EH (cell line): ENCODE measurements at regions not wholly inside any gene's neighbourhood (a gene's known extent, or its start where the extent isn't known, plus 50 kb on each side); places are given as distances from the start of the nearest gene placed in this dataset.
"Not testable (repeated sequence)": the region's sequence is repeated elsewhere in the genome, so short reads cannot be mapped to it uniquely, and the experiment has no call there.

Experiments
- DNase-seq: peaks from one replicate; pipeline ENCODE4 v3.0.0-alpha.2; 2015; ENCODE audit warnings: low read depth

- no peak for DNase-seq
Observed at GRCh38 chr5:104890767-104891166, 1328.2 kb upstream of the NUDT12 start.

- no peak for DNase-seq
Observed at GRCh38 chr5:104859437-104859836, 1296.8 kb upstream of the NUDT12 start.

- DNase-seq = not testable (repeated sequence)
Observed at GRCh38 chr5:104852099-104852498, 1289.5 kb upstream of the NUDT12 start.

- no peak for DNase-seq
Observed at GRCh38 chr5:104845541-104845940, 1283.0 kb upstream of the NUDT12 start.

GRCh38 chr5:104843822-104844221 lies 1281.2 kb upstream of the NUDT12 start:
- DNase-seq = no peak

- DNase-seq = no peak
Observed at GRCh38 chr5:104840284-104840683, 1277.7 kb upstream of the NUDT12 start.

- DNase-seq = not testable (repeated sequence)
Observed at GRCh38 chr5:104831515-104831914, 1268.9 kb upstream of the NUDT12 start.

- no peak for DNase-seq
Observed at GRCh38 chr5:104821606-104822005, 1259.0 kb upstream of the NUDT12 start.

- no peak for DNase-seq
Observed at GRCh38 chr5:104817127-104817526, 1254.5 kb upstream of the NUDT12 start.

GRCh38 chr5:104815212-104815611 lies 1252.6 kb upstream of the NUDT12 start:
- DNase-seq = no peak

- DNase-seq = no peak
Observed at GRCh38 chr5:104800440-104801048, 1238.0 kb upstream of the NUDT12 start.

GRCh38 chr5:104793755-104794080 lies 1231.1 kb upstream of the NUDT12 start:
- DNase-seq = no peak

GRCh38 chr5:104793031-104793754 lies 1230.6 kb upstream of the NUDT12 start:
- DNase-seq = no peak

- DNase-seq = no peak
Observed at GRCh38 chr5:104789366-104789765, 1226.8 kb upstream of the NUDT12 start.

- no peak for DNase-seq
Observed at GRCh38 chr5:104785097-104785496, 1222.5 kb upstream of the NUDT12 start.

- DNase-seq = no peak
Observed at GRCh38 chr5:104774372-104774771, 1211.8 kb upstream of the NUDT12 start.

GRCh38 chr5:104764197-104764596 lies 1201.6 kb upstream of the NUDT12 start:
- no peak for DNase-seq

- no peak for DNase-seq
Observed at GRCh38 chr5:104763216-104763615, 1200.6 kb upstream of the NUDT12 start.

GRCh38 chr5:104757915-104758314 lies 1195.3 kb upstream of the NUDT12 start:
- DNase-seq = no peak

GRCh38 chr5:104755806-104756205 lies 1193.2 kb upstream of the NUDT12 start:
- no peak for DNase-seq

- no peak for DNase-seq
Observed at GRCh38 chr5:104754311-104754995, 1191.9 kb upstream of the NUDT12 start.

GRCh38 chr5:104751969-104752368 lies 1189.4 kb upstream of the NUDT12 start:
- DNase-seq = no peak

GRCh38 chr5:104739905-104740304 lies 1177.3 kb upstream of the NUDT12 start:
- no peak for DNase-seq
